ENCODE measurements at regions not wholly inside any gene's neighbourhood (a gene's known extent, or its start where the extent isn't known, plus 50 kb on each side); places are given as distances from the start of the nearest gene placed in this dataset.

GRCh38 chr2:128554151-128554769 lies 235.6 kb upstream of the HS6ST1 start:
- no peak for DNase-seq (ENCODE audit: low read depth)

- DNase-seq (ENCODE audit: low read depth), result no peak
These were observed 236.8 kb upstream of the HS6ST1 start for GRCh38 chr2:128555433-128555832.

- no peak for DNase-seq (ENCODE audit: low read depth)
These were observed 237.4 kb upstream of the HS6ST1 start for GRCh38 chr2:128556089-128556488.

GRCh38 chr2:128556633-128557032 lies 238.0 kb upstream of the HS6ST1 start:
- DNase-seq (ENCODE audit: low read depth), result no peak

GRCh38 chr2:128557069-128557468 lies 238.4 kb upstream of the HS6ST1 start:
- no peak for DNase-seq (ENCODE audit: low read depth)

- no peak for DNase-seq (ENCODE audit: low read depth)
These were observed 239.2 kb upstream of the HS6ST1 start for GRCh38 chr2:128557831-128558241.

GRCh38 chr2:128558441-128558840 lies 239.8 kb upstream of the HS6ST1 start:
- no peak for DNase-seq (ENCODE audit: low read depth)

GRCh38 chr2:128558895-128559532 lies 240.3 kb upstream of the HS6ST1 start:
- DNase-seq (ENCODE audit: low read depth), result no peak

- no peak for DNase-seq (ENCODE audit: low read depth)
These were observed 241.2 kb upstream of the HS6ST1 start for GRCh38 chr2:128559533-128560515.

- no peak for DNase-seq (ENCODE audit: low read depth)
These were observed 242.1 kb upstream of the HS6ST1 start for GRCh38 chr2:128560718-128561117.

GRCh38 chr2:128562471-128563347 lies 244.0 kb upstream of the HS6ST1 start:
- DNase-seq (ENCODE audit: low read depth), result no peak

GRCh38 chr2:128563348-128563687 lies 244.7 kb upstream of the HS6ST1 start:
- peak; percentile 84 for DNase-seq (ENCODE audit: low read depth)

- DNase-seq (ENCODE audit: low read depth), result no peak
These were observed 245.5 kb upstream of the HS6ST1 start for GRCh38 chr2:128564131-128564530.

- no peak for DNase-seq (ENCODE audit: low read depth)
These were observed 245.9 kb upstream of the HS6ST1 start for GRCh38 chr2:128564551-128564950.

GRCh38 chr2:128565441-128565840 lies 246.8 kb upstream of the HS6ST1 start:
- no peak for DNase-seq (ENCODE audit: low read depth)

- no peak for DNase-seq (ENCODE audit: low read depth)
These were observed 248.0 kb upstream of the HS6ST1 start for GRCh38 chr2:128566671-128567070.

- DNase-seq (ENCODE audit: low read depth), result no peak
These were observed 249.4 kb upstream of the HS6ST1 start for GRCh38 chr2:128568106-128568505.

- DNase-seq (ENCODE audit: low read depth), result no peak
These were observed 254.4 kb upstream of the HS6ST1 start for GRCh38 chr2:128573116-128573515.

GRCh38 chr2:128573531-128573930 lies 254.9 kb upstream of the HS6ST1 start:
- DNase-seq (ENCODE audit: low read depth), result no peak

- no peak for DNase-seq (ENCODE audit: low read depth)
These were observed 258.7 kb upstream of the HS6ST1 start for GRCh38 chr2:128577141-128577930.

Measured in forelimb muscle (tissue), 1 donor.